ENCODE measurements at regions not wholly inside any gene's neighbourhood (a gene's known extent, or its start where the extent isn't known, plus 50 kb on each side); places are given as distances from the start of the nearest gene placed in this dataset.

- Histone ChIP-seq H3K4me1 (ENCODE audit: insufficient read depth, low read length) (no peaks in the 10 kb centered on the region), H4K20me1 (ENCODE audit: insufficient read depth, low read length) (no peaks in the 10 kb centered on the region), H3K9me3 (ENCODE audit: insufficient read depth, low read depth, low read length) (no peaks in the 10 kb centered on the region), H2AFZ (ENCODE audit: low read depth, low read length) (no peak overlapping the region), H3K4me2 (ENCODE audit: low read length) (no peak overlapping the region), H3K4me3 (ENCODE audit: insufficient read depth, low read depth, low read length) (no peak overlapping the region), H3K36me3 (ENCODE audit: insufficient read depth, low read length) (no peaks in the 10 kb centered on the region), H3K79me2 (ENCODE audit: insufficient read depth, low read length) (no peaks in the 10 kb centered on the region), H3K27me3 (ENCODE audit: insufficient read depth, low read length) (no peaks in the 10 kb centered on the region), H3K9ac (ENCODE audit: low read length) (no peak overlapping the region), H3K27ac (ENCODE audit: low read depth, low read length) (no peak overlapping the region)
- H3K4me1 Mint-ChIP-seq (ENCODE audit: low read depth, unreplicated experiment), result peaks cover 3% of the 10 kb centered on the region
- no peak for DNase-seq (ENCODE audit: low read depth)
- no peak overlapping the region for H3K4me3 Mint-ChIP-seq (ENCODE audit: unreplicated experiment)
- peaks cover 24% of the 10 kb centered on the region for H3K27me3 Mint-ChIP-seq (ENCODE audit: low read depth, unreplicated experiment)
- TF ChIP-seq CTCF (IDR thresholded peaks at IDR 0.05; ENCODE audit: insufficient read depth, low read depth, low read length) (no peak), EZH2 (IDR thresholded peaks at IDR 0.05; ENCODE audit: insufficient read depth, low read length) (no peak)
- H3K27ac Mint-ChIP-seq (ENCODE audit: unreplicated experiment), result no peak overlapping the region
- H3K36me3 Mint-ChIP-seq (ENCODE audit: low read depth, unreplicated experiment), result no peaks in the 10 kb centered on the region
- FAIRE-seq, result no peak
- no peaks in the 10 kb centered on the region for H3K9me3 Mint-ChIP-seq (ENCODE audit: unreplicated experiment)
These were observed 537.4 kb upstream of the CDH5 start for GRCh38 chr16:65829076-65829475.

- H3K4me1 Mint-ChIP-seq (ENCODE audit: low read depth, unreplicated experiment), result peaks cover 3% of the 10 kb centered on the region
- no peaks in the 10 kb centered on the region for H3K36me3 ChIP-seq (ENCODE audit: insufficient read depth, low read length)
These were observed 538.2 kb upstream of the CDH5 start for GRCh38 chr16:65828296-65828695.

More at GRCh38 chr16:65828296-65828695, 538.2 kb upstream of the CDH5 start:
- H3K27ac Mint-ChIP-seq (ENCODE audit: unreplicated experiment), result no peak overlapping the region
- H3K9me3 Mint-ChIP-seq (ENCODE audit: unreplicated experiment), result no peaks in the 10 kb centered on the region
- no peaks in the 10 kb centered on the region for H3K36me3 Mint-ChIP-seq (ENCODE audit: low read depth, unreplicated experiment)
- Histone ChIP-seq H3K27me3 (ENCODE audit: insufficient read depth, low read length) (no peaks in the 10 kb centered on the region), H3K79me2 (ENCODE audit: insufficient read depth, low read length) (no peaks in the 10 kb centered on the region), H4K20me1 (ENCODE audit: insufficient read depth, low read length) (no peaks in the 10 kb centered on the region), H2AFZ (ENCODE audit: low read depth, low read length) (no peak overlapping the region), H3K4me2 (ENCODE audit: low read length) (no peak overlapping the region), H3K27ac (ENCODE audit: low read depth, low read length) (no peak overlapping the region), H3K4me1 (ENCODE audit: insufficient read depth, low read length) (no peaks in the 10 kb centered on the region), H3K4me3 (ENCODE audit: insufficient read depth, low read depth, low read length) (no peak overlapping the region), H3K9ac (ENCODE audit: low read length) (no peak overlapping the region), H3K9me3 (ENCODE audit: insufficient read depth, low read depth, low read length) (no peaks in the 10 kb centered on the region)
- FAIRE-seq, result no peak
- no peak for TF ChIP-seq CTCF (IDR thresholded peaks at IDR 0.05; ENCODE audit: insufficient read depth, low read depth, low read length)
- TF ChIP-seq EZH2 (IDR thresholded peaks at IDR 0.05; ENCODE audit: insufficient read depth, low read length), result no peak
- H3K27me3 Mint-ChIP-seq (ENCODE audit: low read depth, unreplicated experiment), result peaks cover 24% of the 10 kb centered on the region
- no peak overlapping the region for H3K4me3 Mint-ChIP-seq (ENCODE audit: unreplicated experiment)
- no peak for DNase-seq (ENCODE audit: low read depth)
